Stimulated activated naive CD8-positive, alpha-beta T cell treated with anti-CD3 and anti-CD28 coated beads, Interleukin-15, amount 100 ng/mL, for 72 hours (primary cell): ENCODE measurements at regions not wholly inside any gene's neighbourhood (a gene's known extent, or its start where the extent isn't known, plus 50 kb on each side); places are given as distances from the start of the nearest gene placed in this dataset.

Experiments
- ATAC-seq: fragments of 150-1000 bp; cut with Tn5 transposase; 2 replicates; pipeline ENCODE4 v1.10.0; 2021; ENCODE audit warnings: mild to moderate bottlenecking, moderate library complexity
- DNase-seq, 2 donors: peaks; one replicate each; pipeline ENCODE4 v3.0.0; 2021 to 2022
- H3K27ac Mint-ChIP-seq, 2 donors: one replicate each; pipeline ENCODE4 v1.8.0; 2022; ENCODE audit warnings: mild to moderate bottlenecking in 2 of 2, mixed read lengths in 2 of 2, moderate library complexity in 2 of 2
- H3K27me3 Mint-ChIP-seq: one replicate; pipeline ENCODE4 v1.8.0; 2022; ENCODE audit warnings: mixed read lengths
- H3K4me1 Mint-ChIP-seq: one replicate; pipeline ENCODE4 v1.8.0; 2022; ENCODE audit warnings: mild to moderate bottlenecking, mixed read lengths
- H3K4me3 Mint-ChIP-seq, 2 donors: one replicate each; pipeline ENCODE4 v1.8.0; 2022; ENCODE audit warnings: mild to moderate bottlenecking in 2 of 2, mixed read lengths in 2 of 2, moderate library complexity in 1 of 2
- H3K9me3 Mint-ChIP-seq, 2 donors: one replicate each; pipeline ENCODE4 v1.8.0; 2022; ENCODE audit warnings: mixed read lengths in 2 of 2

DNA sequence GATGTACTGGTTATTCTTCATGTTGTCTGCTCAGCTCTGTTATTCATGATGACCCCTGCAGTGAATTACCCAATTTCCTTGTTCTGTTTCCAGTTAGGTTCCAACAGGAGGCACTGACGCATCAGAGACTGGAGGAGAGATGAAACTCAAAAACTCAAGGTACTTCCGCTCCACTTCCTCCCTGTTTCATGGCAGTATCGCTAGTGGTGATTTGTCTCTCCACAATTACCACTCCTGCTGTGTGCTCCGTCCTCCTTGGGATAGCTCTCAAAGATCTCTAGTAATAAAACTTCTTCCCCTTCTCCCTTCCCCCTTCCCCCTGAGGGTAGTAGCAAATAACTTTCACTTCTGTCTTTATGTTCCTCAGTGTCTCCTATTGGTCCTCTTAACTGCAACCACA lies 107.4 kb upstream of the ABCB5 start:
- no peaks in the 10 kb centered on the region for H3K27me3 Mint-ChIP-seq
- H3K27ac Mint-ChIP-seq: no peak overlapping the region
- no peak overlapping the region for H3K4me3 Mint-ChIP-seq
- DNase-seq (no peak), ATAC-seq (no peak)
- H3K9me3 Mint-ChIP-seq: no peaks in the 10 kb centered on the region
- H3K4me1 Mint-ChIP-seq: no peaks in the 10 kb centered on the region

GRCh38 chr7:20509892-20510572 lies 105.4 kb upstream of the ABCB5 start:
- DNase-seq (no peak), ATAC-seq (no peak)
- H3K27ac Mint-ChIP-seq: no peak overlapping the region
- no peaks in the 10 kb centered on the region for H3K4me1 Mint-ChIP-seq
- no peaks in the 10 kb centered on the region for H3K9me3 Mint-ChIP-seq
- H3K27me3 Mint-ChIP-seq: no peaks in the 10 kb centered on the region
- H3K4me3 Mint-ChIP-seq: no peak overlapping the region

GRCh38 chr7:20510573-20510900 lies 104.9 kb upstream of the ABCB5 start:
- Mint-ChIP-seq H3K27ac (no peak overlapping the region), H3K9me3 (no peaks in the 10 kb centered on the region), H3K27me3 (no peaks in the 10 kb centered on the region), H3K4me3 (no peak overlapping the region), H3K4me1 (no peaks in the 10 kb centered on the region)
- DNase-seq (no peak), ATAC-seq (no peak)

- Mint-ChIP-seq H3K4me3 (no peak overlapping the region), H3K9me3 (no peaks in the 10 kb centered on the region), H3K27me3 (no peaks in the 10 kb centered on the region), H3K27ac (no peak overlapping the region), H3K4me1 (no peaks in the 10 kb centered on the region)
- no peak for ATAC-seq
- no peak for DNase-seq
Observed at GRCh38 chr7:20513341-20513740, 102.1 kb upstream of the ABCB5 start.

DNA sequence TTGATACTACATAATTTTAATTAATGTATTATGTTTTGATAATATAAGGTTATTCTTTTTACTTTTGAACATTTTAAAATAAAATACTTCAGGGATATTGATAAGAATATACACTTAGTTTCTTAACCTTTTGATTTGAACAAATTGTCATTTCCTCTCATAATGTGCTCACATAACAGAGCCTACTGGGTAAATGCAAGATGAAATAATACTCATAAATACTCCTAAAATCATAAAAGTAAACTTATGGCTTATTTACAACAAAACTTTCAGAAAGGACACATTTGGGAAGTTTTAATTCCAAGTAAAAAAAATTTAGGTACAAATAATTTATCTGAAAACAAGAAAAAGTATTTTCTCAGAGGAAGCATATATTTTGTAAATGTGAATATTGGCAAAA lies 101.6 kb upstream of the ABCB5 start:
- H3K27ac Mint-ChIP-seq: no peak overlapping the region
- no peaks in the 10 kb centered on the region for H3K4me1 Mint-ChIP-seq
- DNase-seq (no peak), ATAC-seq (no peak)
- H3K9me3 Mint-ChIP-seq: no peaks in the 10 kb centered on the region
- no peak overlapping the region for H3K4me3 Mint-ChIP-seq
- no peaks in the 10 kb centered on the region for H3K27me3 Mint-ChIP-seq

DNA sequence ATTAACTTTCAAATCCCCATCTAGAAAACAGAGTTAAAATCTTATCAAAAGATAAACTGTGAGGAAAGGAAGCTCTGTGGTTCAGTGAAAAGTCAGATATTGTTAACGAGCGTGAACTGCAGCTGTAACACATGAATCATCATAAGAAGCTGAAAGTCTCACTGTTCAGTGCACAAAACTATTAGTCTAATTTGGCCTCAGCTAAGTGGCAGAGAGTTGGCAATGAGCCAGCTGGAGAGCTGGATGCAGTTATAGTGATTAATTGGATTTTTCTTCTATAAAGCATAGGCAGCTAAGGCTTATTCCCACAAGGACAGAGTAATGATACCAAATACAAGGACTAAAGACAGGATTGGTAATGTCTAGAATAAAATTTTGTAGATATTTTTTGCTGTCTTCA lies 101.1 kb upstream of the ABCB5 start:
- Mint-ChIP-seq H3K27me3 (no peaks in the 10 kb centered on the region), H3K9me3 (no peaks in the 10 kb centered on the region), H3K4me3 (no peak overlapping the region), H3K27ac (no peak overlapping the region), H3K4me1 (no peaks in the 10 kb centered on the region)
- DNase-seq: no peak
- no peak for ATAC-seq

GRCh38 chr7:20519645-20520044 lies 95.8 kb upstream of the ABCB5 start:
- Mint-ChIP-seq H3K9me3 (peaks cover 4 to 8% of the 10 kb centered on the region in 2 donors), H3K4me3 (no peak overlapping the region), H3K27ac (no peak overlapping the region), H3K4me1 (no peaks in the 10 kb centered on the region), H3K27me3 (no peaks in the 10 kb centered on the region)
- DNase-seq: no peak
- no peak for ATAC-seq

DNA sequence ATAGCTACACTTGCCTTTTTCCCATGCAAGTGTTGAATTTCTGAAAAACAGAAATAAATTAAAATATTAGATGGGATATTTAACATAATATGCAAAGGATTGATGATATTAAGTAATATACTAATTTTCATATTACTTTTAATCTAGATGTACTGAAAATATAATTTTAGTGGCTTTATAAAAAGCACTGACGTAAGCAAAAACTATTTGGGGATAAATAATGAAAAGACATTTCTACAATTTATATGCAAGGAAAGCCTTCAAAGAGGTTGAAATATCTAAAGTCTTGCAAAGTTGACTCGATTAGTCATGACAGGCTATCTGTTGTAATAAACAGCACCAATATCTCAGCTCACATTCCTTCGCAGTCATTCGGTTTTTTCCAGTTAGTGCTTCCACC lies 94.9 kb upstream of the ABCB5 start:
- no peak for ATAC-seq
- H3K27ac Mint-ChIP-seq: no peak overlapping the region
- H3K4me3 Mint-ChIP-seq: no peak overlapping the region
- peaks cover 4 to 8% of the 10 kb centered on the region in 2 donors for H3K9me3 Mint-ChIP-seq
- no peaks in the 10 kb centered on the region for H3K4me1 Mint-ChIP-seq
- DNase-seq: no peak
- no peaks in the 10 kb centered on the region for H3K27me3 Mint-ChIP-seq

GRCh38 chr7:20521243-20521642 lies 94.2 kb upstream of the ABCB5 start:
- Mint-ChIP-seq H3K27ac (no peak overlapping the region), H3K27me3 (no peaks in the 10 kb centered on the region), H3K4me3 (no peak overlapping the region), H3K4me1 (no peaks in the 10 kb centered on the region), H3K9me3 (peaks cover 4 to 8% of the 10 kb centered on the region in 2 donors)
- ATAC-seq (no peak), DNase-seq (no peak)

GRCh38 chr7:20529260-20529659 lies 86.2 kb upstream of the ABCB5 start:
- no peak for DNase-seq
- Mint-ChIP-seq H3K27ac (no peak overlapping the region), H3K4me1 (no peaks in the 10 kb centered on the region), H3K27me3 (no peaks in the 10 kb centered on the region), H3K4me3 (no peak overlapping the region), H3K9me3 (peaks cover 0 to 10% of the 10 kb centered on the region in 2 donors)
- no peak for ATAC-seq

- DNase-seq (no peak), ATAC-seq (no peak)
- H3K27me3 Mint-ChIP-seq: no peaks in the 10 kb centered on the region
- H3K9me3 Mint-ChIP-seq: peaks cover 4 to 9% of the 10 kb centered on the region in 2 donors
- no peak overlapping the region for H3K27ac Mint-ChIP-seq
- no peaks in the 10 kb centered on the region for H3K4me1 Mint-ChIP-seq
- H3K4me3 Mint-ChIP-seq: no peak overlapping the region
Observed at GRCh38 chr7:20532890-20533289, 82.6 kb upstream of the ABCB5 start.

GRCh38 chr7:20534543-20534942 lies 80.9 kb upstream of the ABCB5 start:
- no peak overlapping the region for H3K27ac Mint-ChIP-seq
- ATAC-seq (no peak), DNase-seq (no peak)
- no peak overlapping the region for H3K4me3 Mint-ChIP-seq
- H3K27me3 Mint-ChIP-seq: no peaks in the 10 kb centered on the region
- H3K9me3 Mint-ChIP-seq: peaks cover 0 to 4% of the 10 kb centered on the region in 2 donors
- H3K4me1 Mint-ChIP-seq: no peaks in the 10 kb centered on the region

DNA sequence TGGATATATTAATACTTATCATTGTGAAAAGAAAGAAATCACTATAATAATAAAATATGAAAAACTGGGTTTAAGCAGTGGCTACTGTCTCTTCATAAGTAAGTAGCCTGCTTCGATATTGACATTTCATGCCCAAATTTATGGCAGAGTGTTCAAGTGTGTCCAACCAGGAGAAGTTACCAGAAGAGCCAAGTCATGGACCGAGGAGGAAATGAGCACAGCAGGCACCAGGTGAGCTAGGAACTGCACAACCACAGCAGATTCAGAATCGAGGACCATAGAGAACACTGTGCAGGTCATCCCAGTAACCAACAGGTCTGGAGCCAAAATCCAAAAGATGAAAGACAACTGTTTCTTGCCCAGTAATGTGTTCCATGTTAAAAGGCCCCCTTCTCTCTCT lies 79.9 kb upstream of the ABCB5 start:
- peaks cover 4 to 5% of the 10 kb centered on the region in 2 donors for H3K9me3 Mint-ChIP-seq
- DNase-seq (no peak), ATAC-seq (no peak)
- H3K4me1 Mint-ChIP-seq: no peaks in the 10 kb centered on the region
- H3K4me3 Mint-ChIP-seq: no peak overlapping the region
- H3K27ac Mint-ChIP-seq: no peak overlapping the region
- H3K27me3 Mint-ChIP-seq: no peaks in the 10 kb centered on the region

GRCh38 chr7:20539201-20539600 lies 76.3 kb upstream of the ABCB5 start:
- H3K27me3 Mint-ChIP-seq: no peaks in the 10 kb centered on the region
- no peak for DNase-seq
- H3K4me1 Mint-ChIP-seq: no peaks in the 10 kb centered on the region
- H3K9me3 Mint-ChIP-seq: peaks cover 4 to 16% of the 10 kb centered on the region in 2 donors
- no peak overlapping the region for H3K4me3 Mint-ChIP-seq
- no peak overlapping the region for H3K27ac Mint-ChIP-seq
- no peak for ATAC-seq

DNA sequence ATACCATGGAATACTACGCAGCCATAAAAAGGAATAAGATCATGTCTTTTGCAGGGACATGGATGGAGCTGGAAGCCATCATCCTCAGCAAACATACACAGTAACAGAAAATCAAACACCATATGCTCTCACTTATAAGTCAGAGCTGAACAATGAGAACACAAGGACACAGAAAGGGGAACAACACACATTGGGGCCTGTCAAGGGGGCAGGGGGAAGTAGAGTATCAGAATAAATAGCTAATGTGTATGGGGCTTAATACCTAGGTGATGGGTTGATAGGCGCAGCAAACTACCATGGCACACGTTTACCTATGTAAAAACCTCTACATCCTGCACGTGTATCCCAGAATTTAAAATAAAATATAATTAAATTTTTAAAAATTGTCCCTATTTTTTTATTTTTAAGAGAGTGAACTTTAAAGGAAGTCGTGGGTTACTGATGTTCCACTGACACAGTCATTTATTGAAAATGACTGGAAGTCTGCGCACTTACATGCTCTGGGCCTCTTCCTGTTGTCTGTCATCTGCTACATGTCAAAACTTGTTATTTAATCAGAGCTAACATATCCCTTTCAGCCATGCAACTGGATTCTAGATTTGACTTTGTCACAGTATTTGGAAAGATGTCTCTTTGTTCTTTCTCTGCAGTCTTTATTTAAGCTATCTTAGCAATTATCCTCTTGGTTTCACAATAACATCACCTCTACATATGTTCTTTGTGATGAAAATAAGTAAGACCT lies 73.7 kb upstream of the ABCB5 start:
- ATAC-seq: peak; percentile 64
- no peak overlapping the region for H3K4me3 Mint-ChIP-seq
- no peak overlapping the region for H3K27ac Mint-ChIP-seq
- no peaks in the 10 kb centered on the region for H3K27me3 Mint-ChIP-seq
- H3K9me3 Mint-ChIP-seq: peaks cover 0 to 16% of the 10 kb centered on the region in 2 donors
- DNase-seq: no peak
- H3K4me1 Mint-ChIP-seq: no peaks in the 10 kb centered on the region

DNA sequence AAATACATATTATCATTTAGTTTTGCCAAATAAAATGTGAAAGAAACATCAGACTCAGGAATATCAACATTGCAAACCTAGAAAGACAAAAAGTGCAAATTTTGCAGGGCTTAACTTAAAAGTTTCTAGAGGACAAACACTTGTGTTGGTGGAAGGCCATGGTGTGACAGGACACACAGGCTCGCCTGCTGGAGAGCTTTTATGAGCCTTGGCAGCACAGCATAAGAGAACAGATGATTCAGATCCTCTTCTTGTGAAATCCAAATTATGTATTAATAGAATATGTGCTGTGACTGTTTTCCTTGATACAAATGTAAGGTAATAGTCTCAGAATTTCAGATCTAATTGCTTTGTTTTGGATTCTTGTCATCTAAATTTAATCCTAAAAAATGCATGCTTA lies 72.9 kb upstream of the ABCB5 start:
- no peaks in the 10 kb centered on the region for H3K27me3 Mint-ChIP-seq
- DNase-seq (no peak), ATAC-seq (no peak)
- no peak overlapping the region for H3K4me3 Mint-ChIP-seq
- peaks cover 0 to 16% of the 10 kb centered on the region in 2 donors for H3K9me3 Mint-ChIP-seq
- H3K27ac Mint-ChIP-seq: no peak overlapping the region
- no peaks in the 10 kb centered on the region for H3K4me1 Mint-ChIP-seq

- Mint-ChIP-seq H3K4me1 (no peaks in the 10 kb centered on the region), H3K27ac (no peak overlapping the region), H3K4me3 (peak overlapping the region in 1 of 2 donors; percentile 1), H3K9me3 (peaks cover 0 to 16% of the 10 kb centered on the region in 2 donors), H3K27me3 (no peaks in the 10 kb centered on the region)
- no peak for DNase-seq
- ATAC-seq: no peak
Observed at GRCh38 chr7:20543500-20543899, 72.0 kb upstream of the ABCB5 start.
